WTC11 (cell line): ENCODE measurements at regions not wholly inside any gene's neighbourhood (a gene's known extent, or its start where the extent isn't known, plus 50 kb on each side); places are given as distances from the start of the nearest gene placed in this dataset.

Source experiments
- ATAC-seq: fragments of 200-7000 bp; cut with Tn5 transposase; 2 replicates; pipeline ENCODE4 v1.10.0; 2021; ENCODE audit warnings: mild to moderate bottlenecking, moderate library complexity
- CTCF ChIA-PET: fragments of 300-600 bp; sonication (Branson Sonifier 250); formaldehyde crosslinking; loops from one replicate; lab custom pipeline; 2021; ENCODE audit warnings: antibody characterized with exemption; lab: Charles Lee
- POLR2A ChIA-PET: fragments of 350-600 bp; sonication (Branson Sonifier 250); formaldehyde crosslinking; loops from one replicate; lab custom pipeline; 2021; ENCODE audit warnings: antibody characterized with exemption; lab: Charles Lee
- DNase-seq: peaks from one replicate; pipeline ENCODE4 v3.0.0; 2021; ENCODE audit warnings: low spot score
- H3K27ac Mint-ChIP-seq: 2 replicates; pipeline ENCODE4 v1.8.0; 2021; ENCODE audit warnings: mixed read lengths
- H3K27me3 Mint-ChIP-seq: 2 replicates; pipeline ENCODE4 v1.8.0; 2021; ENCODE audit warnings: low read depth, mild to moderate bottlenecking, moderate library complexity, mixed read lengths
- H3K36me3 Mint-ChIP-seq: 2 replicates; pipeline ENCODE4 v1.8.0; 2021; ENCODE audit warnings: mixed read lengths
- H3K4me1 Mint-ChIP-seq: 2 replicates; pipeline ENCODE4 v1.8.0; 2022; ENCODE audit warnings: mixed read lengths
- H3K4me3 Mint-ChIP-seq: 2 replicates; pipeline ENCODE4 v1.8.0; 2021; ENCODE audit warnings: mild to moderate bottlenecking, moderate library complexity, mixed read lengths
- H3K9me3 Mint-ChIP-seq: 2 replicates; pipeline ENCODE4 v1.8.0; 2021; ENCODE audit warnings: mixed read lengths
- CREB1 ChIP-seq: sonication (generic); formaldehyde crosslinking; IDR thresholded peaks from 2 replicates; pipeline ENCODE4 v1.8.0; 2023; ENCODE audit warnings: mild to moderate bottlenecking, missing genetic modification reagents
- ELF4 ChIP-seq: sonication (generic); formaldehyde crosslinking; IDR thresholded peaks from 2 replicates; pipeline ENCODE4 v1.8.1; 2022; ENCODE audit warnings: low read depth, mild to moderate bottlenecking, moderate library complexity, missing genetic modification reagents
- FOXJ3 ChIP-seq: sonication (generic); formaldehyde crosslinking; IDR thresholded peaks from 2 replicates; pipeline ENCODE4 v1.9.0; 2021; ENCODE audit warnings: missing genetic modification reagents, mild to moderate bottlenecking, borderline replicate concordance
- FOXP1 ChIP-seq: sonication (generic); formaldehyde crosslinking; IDR thresholded peaks from 2 replicates; pipeline ENCODE4 v1.8.0; 2022; ENCODE audit warnings: missing genetic modification reagents, mild to moderate bottlenecking, moderate library complexity, borderline replicate concordance
- JUN ChIP-seq: sonication (generic); formaldehyde crosslinking; IDR thresholded peaks from 2 replicates; pipeline ENCODE4 v1.8.0; 2023; ENCODE audit warnings: mild to moderate bottlenecking, missing genetic modification reagents
- MXD4 ChIP-seq: fragments of 250-450 bp; sonication (Bioruptor Pico); IDR thresholded peaks from 2 replicates; pipeline ENCODE4 v1.8.0; 2021; ENCODE audit warnings: mild to moderate bottlenecking, moderate library complexity, borderline replicate concordance
- RORB ChIP-seq: fragments of 250-450 bp; sonication (Bioruptor Pico); IDR thresholded peaks from 2 replicates; pipeline ENCODE4 v1.9.0; 2021; ENCODE audit warnings: mild to moderate bottlenecking
- SMAD3 ChIP-seq: sonication (generic); formaldehyde crosslinking; IDR thresholded peaks from 2 replicates; pipeline ENCODE4 v1.8.0; 2022; ENCODE audit warnings: missing genetic modification reagents, mild to moderate bottlenecking, borderline replicate concordance
- ZNF232 ChIP-seq: sonication (generic); formaldehyde crosslinking; IDR thresholded peaks from 2 replicates; pipeline ENCODE4 v1.8.0; 2022; ENCODE audit warnings: mild to moderate bottlenecking, missing genetic modification reagents
- ZNF396 ChIP-seq: fragments of 250-450 bp; sonication (Bioruptor Pico); IDR thresholded peaks from 2 replicates; pipeline ENCODE4 v1.8.0; 2021; ENCODE audit warnings: mild to moderate bottlenecking, moderate library complexity, borderline replicate concordance
- TF ChIP-seq, protein P1 (sequence below): sonication (generic); formaldehyde crosslinking; IDR thresholded peaks from 2 replicates; pipeline ENCODE4 v1.8.0; 2023; ENCODE audit warnings: mild to moderate bottlenecking, missing genetic modification reagents
- TF ChIP-seq, protein P2 (sequence below): sonication (generic); formaldehyde crosslinking; IDR thresholded peaks from 2 replicates; pipeline ENCODE4 v1.8.1; 2023; ENCODE audit warnings: mild to moderate bottlenecking, missing genetic modification reagents, moderate library complexity
- TF ChIP-seq, protein P3 (sequence below): sonication (generic); formaldehyde crosslinking; IDR thresholded peaks from 2 replicates; pipeline ENCODE4 v1.8.1; 2023; ENCODE audit warnings: mild to moderate bottlenecking, missing genetic modification reagents, moderate library complexity
- TF ChIP-seq, protein P4 (sequence below): sonication (generic); formaldehyde crosslinking; IDR thresholded peaks from 2 replicates; pipeline ENCODE4 v1.8.1; 2022; ENCODE audit warnings: mild to moderate bottlenecking, moderate library complexity, missing genetic modification reagents
- TF ChIP-seq, protein P5 (sequence below): sonication (generic); formaldehyde crosslinking; IDR thresholded peaks from 2 replicates; pipeline ENCODE4 v1.8.0; 2023; ENCODE audit warnings: missing genetic modification reagents, mild to moderate bottlenecking, borderline replicate concordance
- TF ChIP-seq, protein P6 (sequence below): fragments of 200-600 bp; IDR thresholded peaks from 2 replicates; pipeline ENCODE4 v1.8.0; 2022; ENCODE audit warnings: antibody characterized with exemption
- TF ChIP-seq, protein P7 (sequence below): fragments of 250-450 bp; sonication (Bioruptor Pico); IDR thresholded peaks from 2 replicates; pipeline ENCODE4 v1.9.0; 2021; ENCODE audit warnings: mild to moderate bottlenecking
- TF ChIP-seq, protein P8 (sequence below): sonication (generic); formaldehyde crosslinking; IDR thresholded peaks from 2 replicates; pipeline ENCODE4 v1.8.0; 2022; ENCODE audit warnings: mild to moderate bottlenecking, missing genetic modification reagents
- TF ChIP-seq, protein P9 (sequence below): sonication (generic); formaldehyde crosslinking; IDR thresholded peaks from 2 replicates; pipeline ENCODE4 v1.8.1; 2022; ENCODE audit warnings: low read depth, missing genetic modification reagents, borderline replicate concordance

DNA sequence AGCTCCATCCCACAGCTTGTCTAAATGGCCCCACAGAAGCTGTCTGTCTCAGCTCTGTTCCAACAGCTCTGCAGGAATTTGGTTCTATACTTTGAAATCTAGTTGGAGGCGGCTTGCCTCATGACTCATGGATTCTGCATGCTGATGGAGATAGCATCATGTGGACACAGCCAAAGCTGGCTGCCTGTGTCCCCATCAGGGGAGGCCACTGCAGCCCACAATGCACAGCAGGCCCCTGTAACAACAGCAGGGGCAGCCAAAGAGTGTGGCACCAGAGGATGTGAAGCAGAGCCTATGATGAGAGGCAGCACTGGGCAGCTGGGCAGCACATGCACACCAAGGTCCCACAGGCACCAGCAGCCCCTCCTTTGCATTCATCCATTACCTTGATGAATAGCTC lies 67.2 kb downstream of the DCAF12L1 start:
- POLR2A ChIA-PET = no interaction called here
- ATAC-seq = no peak
- TF ChIP-seq ZNF232 (CRISPR knock-in tag) = no peak
- TF ChIP-seq FOXP1 = no peak
- TF ChIP-seq, protein P1, sequence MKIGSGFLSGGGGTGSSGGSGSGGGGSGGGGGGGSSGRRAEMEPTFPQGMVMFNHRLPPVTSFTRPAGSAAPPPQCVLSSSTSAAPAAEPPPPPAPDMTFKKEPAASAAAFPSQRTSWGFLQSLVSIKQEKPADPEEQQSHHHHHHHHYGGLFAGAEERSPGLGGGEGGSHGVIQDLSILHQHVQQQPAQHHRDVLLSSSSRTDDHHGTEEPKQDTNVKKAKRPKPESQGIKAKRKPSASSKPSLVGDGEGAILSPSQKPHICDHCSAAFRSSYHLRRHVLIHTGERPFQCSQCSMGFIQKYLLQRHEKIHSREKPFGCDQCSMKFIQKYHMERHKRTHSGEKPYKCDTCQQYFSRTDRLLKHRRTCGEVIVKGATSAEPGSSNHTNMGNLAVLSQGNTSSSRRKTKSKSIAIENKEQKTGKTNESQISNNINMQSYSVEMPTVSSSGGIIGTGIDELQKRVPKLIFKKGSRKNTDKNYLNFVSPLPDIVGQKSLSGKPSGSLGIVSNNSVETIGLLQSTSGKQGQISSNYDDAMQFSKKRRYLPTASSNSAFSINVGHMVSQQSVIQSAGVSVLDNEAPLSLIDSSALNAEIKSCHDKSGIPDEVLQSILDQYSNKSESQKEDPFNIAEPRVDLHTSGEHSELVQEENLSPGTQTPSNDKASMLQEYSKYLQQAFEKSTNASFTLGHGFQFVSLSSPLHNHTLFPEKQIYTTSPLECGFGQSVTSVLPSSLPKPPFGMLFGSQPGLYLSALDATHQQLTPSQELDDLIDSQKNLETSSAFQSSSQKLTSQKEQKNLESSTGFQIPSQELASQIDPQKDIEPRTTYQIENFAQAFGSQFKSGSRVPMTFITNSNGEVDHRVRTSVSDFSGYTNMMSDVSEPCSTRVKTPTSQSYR (CRISPR knock-in tag) = no peak
- TF ChIP-seq, protein P2, sequence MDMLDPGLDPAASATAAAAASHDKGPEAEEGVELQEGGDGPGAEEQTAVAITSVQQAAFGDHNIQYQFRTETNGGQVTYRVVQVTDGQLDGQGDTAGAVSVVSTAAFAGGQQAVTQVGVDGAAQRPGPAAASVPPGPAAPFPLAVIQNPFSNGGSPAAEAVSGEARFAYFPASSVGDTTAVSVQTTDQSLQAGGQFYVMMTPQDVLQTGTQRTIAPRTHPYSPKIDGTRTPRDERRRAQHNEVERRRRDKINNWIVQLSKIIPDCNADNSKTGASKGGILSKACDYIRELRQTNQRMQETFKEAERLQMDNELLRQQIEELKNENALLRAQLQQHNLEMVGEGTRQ (CRISPR knock-in tag) = no peak
- TF ChIP-seq, protein P3, sequence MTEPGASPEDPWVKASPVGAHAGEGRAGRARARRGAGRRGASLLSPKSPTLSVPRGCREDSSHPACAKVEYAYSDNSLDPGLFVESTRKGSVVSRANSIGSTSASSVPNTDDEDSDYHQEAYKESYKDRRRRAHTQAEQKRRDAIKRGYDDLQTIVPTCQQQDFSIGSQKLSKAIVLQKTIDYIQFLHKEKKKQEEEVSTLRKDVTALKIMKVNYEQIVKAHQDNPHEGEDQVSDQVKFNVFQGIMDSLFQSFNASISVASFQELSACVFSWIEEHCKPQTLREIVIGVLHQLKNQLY = no peak
- TF ChIP-seq ZNF396 (CRISPR knock-in tag) = no peak
- TF ChIP-seq, protein P4, sequence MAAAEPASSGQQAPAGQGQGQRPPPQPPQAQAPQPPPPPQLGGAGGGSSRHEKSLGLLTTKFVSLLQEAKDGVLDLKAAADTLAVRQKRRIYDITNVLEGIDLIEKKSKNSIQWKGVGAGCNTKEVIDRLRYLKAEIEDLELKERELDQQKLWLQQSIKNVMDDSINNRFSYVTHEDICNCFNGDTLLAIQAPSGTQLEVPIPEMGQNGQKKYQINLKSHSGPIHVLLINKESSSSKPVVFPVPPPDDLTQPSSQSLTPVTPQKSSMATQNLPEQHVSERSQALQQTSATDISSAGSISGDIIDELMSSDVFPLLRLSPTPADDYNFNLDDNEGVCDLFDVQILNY (CRISPR knock-in tag) = no peak
- TF ChIP-seq ELF4 (CRISPR knock-in tag) = no peak
- Mint-ChIP-seq H3K9me3 (no peaks in the 10 kb centered on the region), H3K27me3 (no peaks in the 10 kb centered on the region), H3K36me3 (no peaks in the 10 kb centered on the region), H3K4me1 (no peaks in the 10 kb centered on the region), H3K27ac (no peak overlapping the region), H3K4me3 (no peak overlapping the region)
- CTCF ChIA-PET = no interaction called here
- DNase-seq = no peak

DNA sequence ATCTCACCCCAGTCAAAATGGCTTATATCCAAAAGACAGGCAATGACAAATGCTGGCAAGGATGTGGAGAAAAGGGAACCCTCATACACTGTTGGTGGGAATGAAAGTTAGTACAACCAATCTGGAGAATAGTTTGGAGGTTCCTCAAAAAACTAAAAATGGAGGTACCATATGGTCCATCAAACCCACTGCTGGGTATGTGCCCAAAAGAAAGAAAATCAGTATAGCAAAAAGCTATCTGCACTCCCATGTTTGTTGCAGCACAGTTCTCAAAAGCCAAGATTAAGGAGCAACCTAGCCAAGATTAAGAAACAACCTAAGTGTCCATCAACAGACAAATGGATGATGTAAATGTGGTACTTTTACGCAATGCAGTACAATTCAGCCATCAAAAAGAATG lies 70.7 kb downstream of the DCAF12L1 start:
- Mint-ChIP-seq H3K4me1 (no peaks in the 10 kb centered on the region), H3K27me3 (no peaks in the 10 kb centered on the region), H3K27ac (no peak overlapping the region), H3K4me3 (no peak overlapping the region), H3K9me3 (no peaks in the 10 kb centered on the region), H3K36me3 (no peaks in the 10 kb centered on the region)
- ChIA-PET CTCF (no interaction called here), POLR2A (no interaction called here)
- ATAC-seq = no peak
- no peak for DNase-seq
- no peak for TF ChIP-seq JUN (CRISPR knock-in tag)
- TF ChIP-seq, protein P5, sequence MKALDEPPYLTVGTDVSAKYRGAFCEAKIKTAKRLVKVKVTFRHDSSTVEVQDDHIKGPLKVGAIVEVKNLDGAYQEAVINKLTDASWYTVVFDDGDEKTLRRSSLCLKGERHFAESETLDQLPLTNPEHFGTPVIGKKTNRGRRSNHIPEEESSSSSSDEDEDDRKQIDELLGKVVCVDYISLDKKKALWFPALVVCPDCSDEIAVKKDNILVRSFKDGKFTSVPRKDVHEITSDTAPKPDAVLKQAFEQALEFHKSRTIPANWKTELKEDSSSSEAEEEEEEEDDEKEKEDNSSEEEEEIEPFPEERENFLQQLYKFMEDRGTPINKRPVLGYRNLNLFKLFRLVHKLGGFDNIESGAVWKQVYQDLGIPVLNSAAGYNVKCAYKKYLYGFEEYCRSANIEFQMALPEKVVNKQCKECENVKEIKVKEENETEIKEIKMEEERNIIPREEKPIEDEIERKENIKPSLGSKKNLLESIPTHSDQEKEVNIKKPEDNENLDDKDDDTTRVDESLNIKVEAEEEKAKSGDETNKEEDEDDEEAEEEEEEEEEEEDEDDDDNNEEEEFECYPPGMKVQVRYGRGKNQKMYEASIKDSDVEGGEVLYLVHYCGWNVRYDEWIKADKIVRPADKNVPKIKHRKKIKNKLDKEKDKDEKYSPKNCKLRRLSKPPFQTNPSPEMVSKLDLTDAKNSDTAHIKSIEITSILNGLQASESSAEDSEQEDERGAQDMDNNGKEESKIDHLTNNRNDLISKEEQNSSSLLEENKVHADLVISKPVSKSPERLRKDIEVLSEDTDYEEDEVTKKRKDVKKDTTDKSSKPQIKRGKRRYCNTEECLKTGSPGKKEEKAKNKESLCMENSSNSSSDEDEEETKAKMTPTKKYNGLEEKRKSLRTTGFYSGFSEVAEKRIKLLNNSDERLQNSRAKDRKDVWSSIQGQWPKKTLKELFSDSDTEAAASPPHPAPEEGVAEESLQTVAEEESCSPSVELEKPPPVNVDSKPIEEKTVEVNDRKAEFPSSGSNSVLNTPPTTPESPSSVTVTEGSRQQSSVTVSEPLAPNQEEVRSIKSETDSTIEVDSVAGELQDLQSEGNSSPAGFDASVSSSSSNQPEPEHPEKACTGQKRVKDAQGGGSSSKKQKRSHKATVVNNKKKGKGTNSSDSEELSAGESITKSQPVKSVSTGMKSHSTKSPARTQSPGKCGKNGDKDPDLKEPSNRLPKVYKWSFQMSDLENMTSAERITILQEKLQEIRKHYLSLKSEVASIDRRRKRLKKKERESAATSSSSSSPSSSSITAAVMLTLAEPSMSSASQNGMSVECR (CRISPR knock-in tag) = no peak
- TF ChIP-seq, protein P6, sequence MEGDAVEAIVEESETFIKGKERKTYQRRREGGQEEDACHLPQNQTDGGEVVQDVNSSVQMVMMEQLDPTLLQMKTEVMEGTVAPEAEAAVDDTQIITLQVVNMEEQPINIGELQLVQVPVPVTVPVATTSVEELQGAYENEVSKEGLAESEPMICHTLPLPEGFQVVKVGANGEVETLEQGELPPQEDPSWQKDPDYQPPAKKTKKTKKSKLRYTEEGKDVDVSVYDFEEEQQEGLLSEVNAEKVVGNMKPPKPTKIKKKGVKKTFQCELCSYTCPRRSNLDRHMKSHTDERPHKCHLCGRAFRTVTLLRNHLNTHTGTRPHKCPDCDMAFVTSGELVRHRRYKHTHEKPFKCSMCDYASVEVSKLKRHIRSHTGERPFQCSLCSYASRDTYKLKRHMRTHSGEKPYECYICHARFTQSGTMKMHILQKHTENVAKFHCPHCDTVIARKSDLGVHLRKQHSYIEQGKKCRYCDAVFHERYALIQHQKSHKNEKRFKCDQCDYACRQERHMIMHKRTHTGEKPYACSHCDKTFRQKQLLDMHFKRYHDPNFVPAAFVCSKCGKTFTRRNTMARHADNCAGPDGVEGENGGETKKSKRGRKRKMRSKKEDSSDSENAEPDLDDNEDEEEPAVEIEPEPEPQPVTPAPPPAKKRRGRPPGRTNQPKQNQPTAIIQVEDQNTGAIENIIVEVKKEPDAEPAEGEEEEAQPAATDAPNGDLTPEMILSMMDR = no peak
- TF ChIP-seq, protein P7, sequence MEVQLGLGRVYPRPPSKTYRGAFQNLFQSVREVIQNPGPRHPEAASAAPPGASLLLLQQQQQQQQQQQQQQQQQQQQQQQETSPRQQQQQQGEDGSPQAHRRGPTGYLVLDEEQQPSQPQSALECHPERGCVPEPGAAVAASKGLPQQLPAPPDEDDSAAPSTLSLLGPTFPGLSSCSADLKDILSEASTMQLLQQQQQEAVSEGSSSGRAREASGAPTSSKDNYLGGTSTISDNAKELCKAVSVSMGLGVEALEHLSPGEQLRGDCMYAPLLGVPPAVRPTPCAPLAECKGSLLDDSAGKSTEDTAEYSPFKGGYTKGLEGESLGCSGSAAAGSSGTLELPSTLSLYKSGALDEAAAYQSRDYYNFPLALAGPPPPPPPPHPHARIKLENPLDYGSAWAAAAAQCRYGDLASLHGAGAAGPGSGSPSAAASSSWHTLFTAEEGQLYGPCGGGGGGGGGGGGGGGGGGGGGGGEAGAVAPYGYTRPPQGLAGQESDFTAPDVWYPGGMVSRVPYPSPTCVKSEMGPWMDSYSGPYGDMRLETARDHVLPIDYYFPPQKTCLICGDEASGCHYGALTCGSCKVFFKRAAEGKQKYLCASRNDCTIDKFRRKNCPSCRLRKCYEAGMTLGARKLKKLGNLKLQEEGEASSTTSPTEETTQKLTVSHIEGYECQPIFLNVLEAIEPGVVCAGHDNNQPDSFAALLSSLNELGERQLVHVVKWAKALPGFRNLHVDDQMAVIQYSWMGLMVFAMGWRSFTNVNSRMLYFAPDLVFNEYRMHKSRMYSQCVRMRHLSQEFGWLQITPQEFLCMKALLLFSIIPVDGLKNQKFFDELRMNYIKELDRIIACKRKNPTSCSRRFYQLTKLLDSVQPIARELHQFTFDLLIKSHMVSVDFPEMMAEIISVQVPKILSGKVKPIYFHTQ (CRISPR knock-in tag) = no peak
- TF ChIP-seq MXD4 (CRISPR knock-in tag) = no peak
- TF ChIP-seq, protein P8, sequence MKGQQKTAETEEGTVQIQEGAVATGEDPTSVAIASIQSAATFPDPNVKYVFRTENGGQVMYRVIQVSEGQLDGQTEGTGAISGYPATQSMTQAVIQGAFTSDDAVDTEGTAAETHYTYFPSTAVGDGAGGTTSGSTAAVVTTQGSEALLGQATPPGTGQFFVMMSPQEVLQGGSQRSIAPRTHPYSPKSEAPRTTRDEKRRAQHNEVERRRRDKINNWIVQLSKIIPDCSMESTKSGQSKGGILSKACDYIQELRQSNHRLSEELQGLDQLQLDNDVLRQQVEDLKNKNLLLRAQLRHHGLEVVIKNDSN (CRISPR knock-in tag) = no peak
- TF ChIP-seq, protein P9, sequence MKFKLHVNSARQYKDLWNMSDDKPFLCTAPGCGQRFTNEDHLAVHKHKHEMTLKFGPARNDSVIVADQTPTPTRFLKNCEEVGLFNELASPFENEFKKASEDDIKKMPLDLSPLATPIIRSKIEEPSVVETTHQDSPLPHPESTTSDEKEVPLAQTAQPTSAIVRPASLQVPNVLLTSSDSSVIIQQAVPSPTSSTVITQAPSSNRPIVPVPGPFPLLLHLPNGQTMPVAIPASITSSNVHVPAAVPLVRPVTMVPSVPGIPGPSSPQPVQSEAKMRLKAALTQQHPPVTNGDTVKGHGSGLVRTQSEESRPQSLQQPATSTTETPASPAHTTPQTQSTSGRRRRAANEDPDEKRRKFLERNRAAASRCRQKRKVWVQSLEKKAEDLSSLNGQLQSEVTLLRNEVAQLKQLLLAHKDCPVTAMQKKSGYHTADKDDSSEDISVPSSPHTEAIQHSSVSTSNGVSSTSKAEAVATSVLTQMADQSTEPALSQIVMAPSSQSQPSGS = no peak
- no peak for TF ChIP-seq SMAD3 (CRISPR knock-in tag)
- TF ChIP-seq RORB = no peak
- no peak for TF ChIP-seq FOXJ3 (CRISPR knock-in tag)
- TF ChIP-seq CREB1 (CRISPR knock-in tag) = no peak
